T-helper 2 cell treated with Interferon-gamma antibody and Interleukin-4, amounts not matched to agents 100 ng/mL and 5 ng/mL, for 36 hours (primary cell): ENCODE measurements at regions not wholly inside any gene's neighbourhood (a gene's known extent, or its start where the extent isn't known, plus 50 kb on each side); places are given as distances from the start of the nearest gene placed in this dataset.
"Not testable (repeated sequence)": the region's sequence is repeated elsewhere in the genome, so short reads cannot be mapped to it uniquely, and the experiment has no call there.

Experiments used
- intact Hi-C: fragments of 100-400 bp; cut with micrococcal nuclease; formaldehyde crosslinking; loops from one replicate; pipeline ENCODE4 v1.15.1; 2023

- intact Hi-C loops: no loop called here
Observed at GRCh38 chr4:123599061-123599919, 202.7 kb downstream of the SPRY1 start.

GRCh38 chr4:123599920-123600810 lies 203.6 kb downstream of the SPRY1 start:
- intact Hi-C loops: no loop called here

- intact Hi-C loops: no loop called here
Observed at GRCh38 chr4:123600987-123601904, 204.7 kb downstream of the SPRY1 start.

- intact Hi-C loops: no loop called here
Observed at GRCh38 chr4:123602007-123602406, 205.4 kb downstream of the SPRY1 start.

GRCh38 chr4:123603165-123603564 lies 206.6 kb downstream of the SPRY1 start:
- intact Hi-C loops: no loop called here

GRCh38 chr4:123605797-123606196 lies 209.2 kb downstream of the SPRY1 start:
- intact Hi-C loops: not testable (repeated sequence)

- intact Hi-C loops: no loop called here
Observed at GRCh38 chr4:123606336-123606735, 209.7 kb downstream of the SPRY1 start.

GRCh38 chr4:123606946-123607542 lies 210.4 kb downstream of the SPRY1 start:
- intact Hi-C loops: no loop called here

- intact Hi-C loops: no loop called here
Observed at GRCh38 chr4:123609829-123610228, 213.2 kb downstream of the SPRY1 start.

- intact Hi-C loops: no loop called here
Observed at GRCh38 chr4:123613586-123614344, 217.2 kb downstream of the SPRY1 start.

- intact Hi-C loops: no loop called here
Observed at GRCh38 chr4:123615901-123616300, 219.3 kb downstream of the SPRY1 start.

GRCh38 chr4:123616951-123617461 lies 220.4 kb downstream of the SPRY1 start:
- intact Hi-C loops: no loop called here

- intact Hi-C loops: no loop called here
Observed at GRCh38 chr4:123617791-123618190, 221.2 kb downstream of the SPRY1 start.

GRCh38 chr4:123618606-123619005 lies 222.0 kb downstream of the SPRY1 start:
- intact Hi-C loops: no loop called here

- intact Hi-C loops: no loop called here
Observed at GRCh38 chr4:123619326-123619725, 222.7 kb downstream of the SPRY1 start.

GRCh38 chr4:123619895-123620294 lies 223.3 kb downstream of the SPRY1 start:
- intact Hi-C loops: no loop called here

- intact Hi-C loops: no loop called here
Observed at GRCh38 chr4:123621072-123621705, 224.6 kb downstream of the SPRY1 start.

GRCh38 chr4:123622572-123622971 lies 226.0 kb downstream of the SPRY1 start:
- intact Hi-C loops: no loop called here

- intact Hi-C loops: no loop called here
Observed at GRCh38 chr4:123623611-123624010, 227.0 kb downstream of the SPRY1 start.
